Hepatocyte (in vitro differentiated cells): ENCODE measurements at regions not wholly inside any gene's neighbourhood (a gene's known extent, or its start where the extent isn't known, plus 50 kb on each side); places are given as distances from the start of the nearest gene placed in this dataset.

Experiments
- DNase-seq: peaks from one replicate; pipeline ENCODE4 v3.0.0-alpha.2; 2016; ENCODE audit warnings: low spot score
- H2AFZ ChIP-seq: fragments of 200-600 bp; sonication (generic); 2 replicates; pipeline ENCODE4 v1.6.0; 2016; ENCODE audit warnings: antibody characterized with exemption, mild to moderate bottlenecking
- H3K27ac ChIP-seq: fragments of 200-600 bp; sonication (generic); 2 replicates; pipeline ENCODE4 v1.5.1; 2016; ENCODE audit warnings: mild to moderate bottlenecking
- H3K27me3 ChIP-seq: fragments of 200-600 bp; sonication (generic); 2 replicates; pipeline ENCODE4 v1.6.1; 2016
- H3K36me3 ChIP-seq: fragments of 200-600 bp; sonication (generic); replicated peaks from 2 replicates; pipeline ENCODE4 v1.5.1; 2016; ENCODE audit warnings: low read depth; ENCODE audit not compliant: insufficient read depth
- H3K4me1 ChIP-seq: fragments of 200-600 bp; sonication (generic); 2 replicates; pipeline ENCODE4 v1.5.1; 2016; ENCODE audit warnings: mild to moderate bottlenecking, moderate library complexity; ENCODE audit not compliant: insufficient read depth
- H3K4me2 ChIP-seq: fragments of 200-600 bp; sonication (generic); 2 replicates; pipeline ENCODE4 v1.6.0; 2016
- H3K4me3 ChIP-seq: fragments of 200-600 bp; sonication (generic); 2 replicates; pipeline ENCODE4 v1.5.1; 2016; ENCODE audit warnings: mild to moderate bottlenecking
- H3K79me2 ChIP-seq: fragments of 200-600 bp; sonication (generic); 2 replicates; pipeline ENCODE4 v1.6.0; 2017; ENCODE audit warnings: mild to moderate bottlenecking
- H3K9me2 ChIP-seq: fragments of 200-600 bp; sonication (generic); replicated peaks from 2 replicates; pipeline ENCODE4 v1.6.0; 2017; ENCODE audit warnings: mild to moderate bottlenecking; ENCODE audit not compliant: insufficient read depth
- H3K9me3 ChIP-seq: fragments of 200-600 bp; sonication (generic); 2 replicates; pipeline ENCODE4 v1.5.1; 2016; ENCODE audit warnings: low read depth, mild to moderate bottlenecking
- H4K20me1 ChIP-seq: fragments of 200-600 bp; sonication (generic); 2 replicates; pipeline ENCODE4 v1.6.0; 2016; ENCODE audit warnings: mild to moderate bottlenecking; ENCODE audit not compliant: insufficient read depth, poor library complexity, severe bottlenecking
- CTCF ChIP-seq: fragments of 200-600 bp; sonication (generic); IDR thresholded peaks from 2 replicates; pipeline ENCODE4 v1.5.1; 2016; ENCODE audit warnings: antibody characterized with exemption, mild to moderate bottlenecking; ENCODE audit not compliant: poor library complexity
- EZH2 ChIP-seq: fragments of 200-600 bp; sonication (generic); IDR thresholded peaks from 2 replicates; pipeline ENCODE4 v1.6.1; 2016; ENCODE audit warnings: antibody characterized with exemption, mild to moderate bottlenecking, borderline replicate concordance
- EZH2phosphoT487 ChIP-seq: fragments of 200-600 bp; sonication (generic); IDR thresholded peaks from one replicate; pipeline ENCODE4 v1.6.1; 2018; ENCODE audit warnings: antibody characterized with exemption, mild to moderate bottlenecking, low read depth, moderate library complexity; ENCODE audit not compliant: unreplicated experiment, severe bottlenecking
- WGBS: methylation state at CpG from one replicate; pipeline ENCODE4 v1.1.6; 2016; ENCODE audit warnings: low lambda C conversion rate; ENCODE audit errors: missing lambda C conversion rate; 5-methylcytosine and 5-hydroxymethylcytosine counted together

GRCh38 chr7:46459942-46460341 is 538.9 kb upstream of the IGFBP3 start:
- Histone ChIP-seq H4K20me1 (no peaks in the 10 kb centered on the region), H3K4me1 (no peaks in the 10 kb centered on the region), H3K4me2 (no peak overlapping the region), H3K79me2 (no peaks in the 10 kb centered on the region), H3K4me3 (no peak overlapping the region), H3K27ac (no peak overlapping the region), H2AFZ (no peak overlapping the region), H3K27me3 (no peaks in the 10 kb centered on the region), H3K9me3 (no peaks in the 10 kb centered on the region), H3K9me2 (no peaks in the 10 kb centered on the region), H3K36me3 (no peaks in the 10 kb centered on the region)
- 95% methylated on average over 1 of the region's 1 CpG for WGBS
- TF ChIP-seq CTCF (no peak), EZH2 (no peak), EZH2phosphoT487 (no peak)
- DNase-seq = no peak

GRCh38 chr7:46454816-46455215 is 533.7 kb upstream of the IGFBP3 start:
- no peak overlapping the region for H3K4me2 ChIP-seq
- no peak overlapping the region for H3K27ac ChIP-seq
- no peaks in the 10 kb centered on the region for H3K27me3 ChIP-seq
- no peak overlapping the region for H3K4me3 ChIP-seq
- H3K36me3 ChIP-seq = no peaks in the 10 kb centered on the region
- H3K79me2 ChIP-seq = no peaks in the 10 kb centered on the region
- H3K9me3 ChIP-seq = no peaks in the 10 kb centered on the region
- no peaks in the 10 kb centered on the region for H3K4me1 ChIP-seq
- TF ChIP-seq CTCF (no peak), EZH2 (no peak), EZH2phosphoT487 (no peak)
- no peaks in the 10 kb centered on the region for H3K9me2 ChIP-seq
- no peak overlapping the region for H2AFZ ChIP-seq
- no peaks in the 10 kb centered on the region for H4K20me1 ChIP-seq
- 87% methylated on average over 2 of the region's 2 CpGs for WGBS
- DNase-seq = no peak

- 76% methylated on average over 1 of the region's 1 CpG for WGBS
- no peak overlapping the region for H3K27ac ChIP-seq
- H3K27me3 ChIP-seq = no peaks in the 10 kb centered on the region
- TF ChIP-seq CTCF (no peak), EZH2phosphoT487 (no peak), EZH2 (no peak)
- no peaks in the 10 kb centered on the region for H4K20me1 ChIP-seq
- H3K4me2 ChIP-seq = no peak overlapping the region
- H3K79me2 ChIP-seq = no peaks in the 10 kb centered on the region
- no peak overlapping the region for H2AFZ ChIP-seq
- H3K4me3 ChIP-seq = no peak overlapping the region
- H3K9me2 ChIP-seq = no peaks in the 10 kb centered on the region
- no peaks in the 10 kb centered on the region for H3K36me3 ChIP-seq
- no peaks in the 10 kb centered on the region for H3K4me1 ChIP-seq
- no peaks in the 10 kb centered on the region for H3K9me3 ChIP-seq
- no peak for DNase-seq
These were observed 531.6 kb upstream of the IGFBP3 start for GRCh38 chr7:46452561-46453135.

GRCh38 chr7:46451846-46452245 is 530.8 kb upstream of the IGFBP3 start:
- Histone ChIP-seq H3K9me3 (no peaks in the 10 kb centered on the region), H3K4me3 (no peak overlapping the region), H3K9me2 (no peaks in the 10 kb centered on the region), H3K27ac (no peak overlapping the region), H2AFZ (no peak overlapping the region), H3K4me1 (no peaks in the 10 kb centered on the region), H3K36me3 (no peaks in the 10 kb centered on the region), H3K27me3 (no peaks in the 10 kb centered on the region), H4K20me1 (no peaks in the 10 kb centered on the region), H3K79me2 (no peaks in the 10 kb centered on the region), H3K4me2 (no peak overlapping the region)
- TF ChIP-seq EZH2phosphoT487 = no peak
- no peak for TF ChIP-seq CTCF
- no peak for TF ChIP-seq EZH2
- no peak for DNase-seq
